Esophagus squamous epithelium (tissue), 5 donors: ENCODE measurements at regions not wholly inside any gene's neighbourhood (a gene's known extent, or its start where the extent isn't known, plus 50 kb on each side); places are given as distances from the start of the nearest gene placed in this dataset.

Experiments
- DNase-seq: peaks from one replicate; lab custom pipeline; 2025; lab: John Stamatoyannopoulos, UW
- H3K27ac ChIP-seq, 4 donors: fragments of 200-600 bp; sonication (generic); one replicate each; pipeline ENCODE4 v1.5.1; 2016 to 2019; ENCODE audit warnings: mild to moderate bottlenecking in 1 of 4
- H3K27me3 ChIP-seq, 4 donors: fragments of 200-600 bp; sonication (generic); 1 replicate in 3 of 4; 2 replicates in 1 of 4; pipeline versions ENCODE4 v1.5.1 to v1.6.0; 2017 to 2021; ENCODE audit warnings: antibody characterized with exemption in 1 of 4
- H3K36me3 ChIP-seq, 3 donors: fragments of 200-600 bp; sonication (generic); one replicate each; pipeline ENCODE4 v1.5.1; 2016 to 2019
- H3K4me1 ChIP-seq, 3 donors: fragments of 200-600 bp; sonication (generic); one replicate each; pipeline ENCODE4 v1.5.1; 2017 to 2019
- H3K4me3 ChIP-seq, 4 donors: fragments of 200-600 bp; sonication (generic); 1 replicate in 3 of 4; 2 replicates in 1 of 4; pipeline ENCODE4 v1.5.1; 2016 to 2019; ENCODE audit warnings: mild to moderate bottlenecking in 2 of 4, moderate library complexity in 1 of 4
- H3K9me3 ChIP-seq, 3 donors: fragments of 200-600 bp; sonication (generic); one replicate each; pipeline ENCODE4 v1.5.1; 2016 to 2019
- CTCF ChIP-seq, 6 experiments: fragments of 450-650 bp in 4 of 6; fragments of 200-600 bp in 2 of 6; sonication (generic) in 2 of 6; IDR thresholded peaks; one replicate each; pipeline ENCODE4 v1.5.1; 2016 to 2019; ENCODE audit warnings: antibody characterized with exemption in 6 of 6, mild to moderate bottlenecking in 4 of 6, moderate library complexity in 4 of 6
- POLR2A ChIP-seq, 4 donors: fragments of 450-650 bp; IDR thresholded peaks; one replicate each; pipeline ENCODE4 v1.6.1; 2017; ENCODE audit warnings: antibody characterized with exemption in 4 of 4, mild to moderate bottlenecking in 4 of 4, moderate library complexity in 3 of 4
- WGBS, 2 donors: methylation state at CpG; one replicate each; pipeline ENCODE4 v1.1.5; 2018; 5-methylcytosine and 5-hydroxymethylcytosine counted together
- intact Hi-C: fragments of 100-400 bp; cut with DNase I; formaldehyde crosslinking; loops from one replicate; pipeline ENCODE4 v1.15.0; 2022
- donor health status: DM: yes; HTN: yes; CAD: no.

GRCh38 chr12:13454991-13455777 lies 258.7 kb downstream of the EMP1 start:
- Histone ChIP-seq H3K27ac (no peak overlapping the region), H3K4me3 (no peak overlapping the region), H3K27me3 (no peaks in the 10 kb centered on the region), H3K36me3 (no peaks in the 10 kb centered on the region), H3K4me1 (no peaks in the 10 kb centered on the region), H3K9me3 (no peaks in the 10 kb centered on the region)
- intact Hi-C loops, result no loop called here
- DNase-seq, result no peak
- 63 to 76% methylated on average over 2 to 3 of the region's 3 CpGs for WGBS, 2 donors
- TF ChIP-seq CTCF (IDR thresholded peaks at IDR 0.05) (no peak), POLR2A (IDR thresholded peaks at IDR 0.05) (no peak)

GRCh38 chr12:13452955-13453570 lies 256.5 kb downstream of the EMP1 start:
- Histone ChIP-seq H3K27me3 (no peaks in the 10 kb centered on the region), H3K36me3 (no peaks in the 10 kb centered on the region), H3K9me3 (no peaks in the 10 kb centered on the region), H3K27ac (no peak overlapping the region), H3K4me3 (no peak overlapping the region), H3K4me1 (no peaks in the 10 kb centered on the region)
- 71 to 81% methylated on average over 4 of the region's 4 CpGs for WGBS, 2 donors
- no peak for DNase-seq
- no peak for TF ChIP-seq CTCF (IDR thresholded peaks at IDR 0.05)
- no peak for TF ChIP-seq POLR2A (IDR thresholded peaks at IDR 0.05)
- intact Hi-C loops, result no loop called here

- intact Hi-C loops, result no loop called here
- Histone ChIP-seq H3K36me3 (no peaks in the 10 kb centered on the region), H3K27ac (no peak overlapping the region), H3K9me3 (no peaks in the 10 kb centered on the region), H3K4me3 (no peak overlapping the region), H3K4me1 (no peaks in the 10 kb centered on the region), H3K27me3 (no peaks in the 10 kb centered on the region)
- TF ChIP-seq POLR2A (IDR thresholded peaks at IDR 0.05) (no peak), CTCF (IDR thresholded peaks at IDR 0.05) (no peak)
- WGBS, 2 donors, result 54 to 70% methylated on average over 2 of the region's 2 CpGs
- no peak for DNase-seq
Observed at GRCh38 chr12:13451776-13452175, 255.2 kb downstream of the EMP1 start.

GRCh38 chr12:13450231-13451080 lies 253.9 kb downstream of the EMP1 start:
- no peak overlapping the region for H3K27ac ChIP-seq
- WGBS, 2 donors, result 75 to 94% methylated on average over 1 to 2 of the region's 2 CpGs
- no peaks in the 10 kb centered on the region for H3K4me1 ChIP-seq
- DNase-seq, result no peak
- H3K9me3 ChIP-seq, result no peaks in the 10 kb centered on the region
- H3K36me3 ChIP-seq, result no peaks in the 10 kb centered on the region
- TF ChIP-seq CTCF (IDR thresholded peaks at IDR 0.05), result no peak
- no peak for TF ChIP-seq POLR2A (IDR thresholded peaks at IDR 0.05)
- H3K4me3 ChIP-seq, result no peak overlapping the region
- H3K27me3 ChIP-seq, result no peaks in the 10 kb centered on the region
- intact Hi-C loops, result no loop called here

GRCh38 chr12:13444076-13444475 lies 247.6 kb downstream of the EMP1 start:
- Histone ChIP-seq H3K27me3 (no peaks in the 10 kb centered on the region), H3K4me1 (no peaks in the 10 kb centered on the region), H3K9me3 (no peaks in the 10 kb centered on the region), H3K36me3 (no peaks in the 10 kb centered on the region), H3K27ac (no peak overlapping the region), H3K4me3 (no peak overlapping the region)
- no peak for DNase-seq
- 76 to 78% methylated on average over 4 of the region's 4 CpGs for WGBS, 2 donors
- no peak for TF ChIP-seq CTCF (IDR thresholded peaks at IDR 0.05)
- no peak for TF ChIP-seq POLR2A (IDR thresholded peaks at IDR 0.05)
- intact Hi-C loops, result no loop called here
